HPDE6-E6E7 (cell line): ENCODE measurements at regions not wholly inside any gene's neighbourhood (a gene's known extent, or its start where the extent isn't known, plus 50 kb on each side); places are given as distances from the start of the nearest gene placed in this dataset.
A peak's percentile ranks its signal among the peaks of the same experiment; 100 is the strongest.
"Not testable (repeated sequence)": the region's sequence is repeated elsewhere in the genome, so short reads cannot be mapped to it uniquely, and the experiment has no call there.

Experiments used
- DNase-seq: peaks from one replicate; pipeline ENCODE4 v3.0.0; 2011; ENCODE audit warnings: missing footprints; ENCODE audit errors: extremely low spot score

DNA sequence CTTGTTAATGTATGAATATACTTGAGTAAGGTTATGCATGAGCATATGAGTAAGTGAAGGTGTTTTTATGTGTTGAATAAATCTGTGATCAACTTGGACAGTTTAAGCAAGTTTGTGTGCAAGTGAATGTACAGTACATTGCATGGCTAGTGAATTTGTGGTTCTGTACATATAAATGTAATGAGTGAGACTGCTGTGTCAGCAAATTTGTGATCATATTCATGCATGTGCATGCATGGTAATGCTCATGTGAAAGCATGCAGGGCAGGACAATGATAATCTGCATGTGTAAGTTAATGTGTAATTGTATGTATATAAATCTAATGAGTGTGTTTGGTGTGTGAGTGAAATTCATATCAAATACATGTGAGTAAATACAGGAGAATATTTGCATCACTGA is 188.5 kb downstream of the PWWP3B start:
- no peak for DNase-seq

DNA sequence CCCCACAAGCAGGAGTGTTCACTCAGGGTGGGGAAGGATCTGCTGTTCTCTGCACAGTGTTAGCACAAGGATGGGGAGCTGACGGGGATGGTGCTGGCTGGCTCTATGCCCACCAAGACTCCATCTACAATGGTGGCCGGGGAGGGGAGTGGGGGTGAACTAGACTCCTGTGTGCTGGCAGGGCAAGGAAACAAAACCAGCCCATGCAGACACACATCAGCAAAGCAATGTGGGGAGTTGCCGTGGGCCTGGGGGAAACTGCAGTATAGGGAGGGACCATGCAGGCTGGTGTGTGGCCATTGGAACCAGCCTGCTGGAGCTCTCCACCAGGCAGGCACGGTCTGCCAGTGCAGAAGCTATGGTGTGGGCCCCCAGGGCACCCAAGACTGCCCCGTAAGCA is 195.1 kb downstream of the PWWP3B start:
- DNase-seq: no peak

DNA sequence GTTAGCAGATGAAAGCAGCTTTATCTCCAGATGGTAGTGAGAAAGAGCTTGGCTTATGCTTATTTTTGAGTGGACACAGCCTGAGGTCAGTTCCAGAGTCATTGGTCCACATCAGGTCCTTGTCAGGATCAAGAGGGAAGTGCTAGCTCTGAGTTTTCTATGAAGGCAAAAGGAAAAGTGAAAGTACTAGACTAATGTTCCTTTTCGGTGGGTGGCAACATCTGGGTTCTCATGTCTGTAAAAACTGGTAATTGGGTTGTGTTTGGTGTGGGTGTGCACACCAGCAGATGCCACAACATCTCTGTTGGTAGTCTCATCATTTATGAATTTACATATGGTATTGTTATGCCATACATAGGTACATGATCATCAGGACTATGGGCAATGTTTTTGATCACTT is 210.5 kb downstream of the PWWP3B start:
- no peak for DNase-seq

DNA sequence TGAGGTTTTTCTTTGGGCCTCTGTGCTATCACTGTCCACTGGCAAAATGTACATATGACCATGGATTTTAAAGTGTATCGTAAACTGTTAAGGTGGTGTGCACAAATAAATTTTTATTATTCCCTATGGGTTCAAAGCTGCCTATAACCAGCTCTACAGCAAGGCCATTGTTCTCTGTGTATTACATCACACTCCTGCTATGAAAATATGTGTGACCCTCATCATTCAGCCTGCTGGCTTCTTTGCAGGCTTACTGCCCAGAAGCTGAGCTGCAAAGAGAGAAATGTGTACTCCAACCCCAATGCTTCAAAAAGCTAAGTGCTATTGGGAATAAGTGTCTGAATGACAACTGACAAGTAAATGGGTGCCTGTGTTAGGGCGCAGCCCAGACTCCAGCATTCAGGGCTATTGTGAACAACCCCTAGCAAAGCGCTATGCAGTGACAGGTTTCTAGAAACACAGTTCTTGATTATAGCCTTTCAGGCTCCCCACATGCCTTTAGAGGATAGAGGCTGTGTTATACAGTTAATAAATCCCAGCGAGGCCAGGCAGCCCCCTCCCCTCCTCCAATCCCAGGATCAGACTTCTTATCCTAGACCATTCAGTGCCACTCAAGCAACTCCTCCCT is 220.4 kb upstream of the RADX start:
- no peak for DNase-seq

DNA sequence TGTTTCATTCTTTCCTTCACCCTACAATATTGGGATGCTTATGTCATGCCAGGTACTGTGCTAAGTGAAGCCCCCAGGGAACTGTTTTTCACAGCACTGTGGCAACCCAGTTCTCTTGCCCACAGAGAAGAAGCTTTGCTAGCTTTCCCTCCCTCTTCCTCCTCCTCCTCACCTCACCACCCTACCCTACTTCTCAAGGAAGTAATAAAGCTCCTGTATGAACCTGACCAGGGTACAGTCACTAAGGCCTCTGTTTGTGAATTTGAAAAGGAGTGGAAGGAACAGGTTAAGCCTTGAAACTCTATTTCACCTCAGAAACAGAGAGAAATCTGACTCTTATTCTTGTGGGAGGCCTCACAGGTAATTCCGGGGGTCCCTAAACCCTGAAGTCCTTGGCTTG is 219.4 kb upstream of the RADX start:
- DNase-seq: no peak

DNA sequence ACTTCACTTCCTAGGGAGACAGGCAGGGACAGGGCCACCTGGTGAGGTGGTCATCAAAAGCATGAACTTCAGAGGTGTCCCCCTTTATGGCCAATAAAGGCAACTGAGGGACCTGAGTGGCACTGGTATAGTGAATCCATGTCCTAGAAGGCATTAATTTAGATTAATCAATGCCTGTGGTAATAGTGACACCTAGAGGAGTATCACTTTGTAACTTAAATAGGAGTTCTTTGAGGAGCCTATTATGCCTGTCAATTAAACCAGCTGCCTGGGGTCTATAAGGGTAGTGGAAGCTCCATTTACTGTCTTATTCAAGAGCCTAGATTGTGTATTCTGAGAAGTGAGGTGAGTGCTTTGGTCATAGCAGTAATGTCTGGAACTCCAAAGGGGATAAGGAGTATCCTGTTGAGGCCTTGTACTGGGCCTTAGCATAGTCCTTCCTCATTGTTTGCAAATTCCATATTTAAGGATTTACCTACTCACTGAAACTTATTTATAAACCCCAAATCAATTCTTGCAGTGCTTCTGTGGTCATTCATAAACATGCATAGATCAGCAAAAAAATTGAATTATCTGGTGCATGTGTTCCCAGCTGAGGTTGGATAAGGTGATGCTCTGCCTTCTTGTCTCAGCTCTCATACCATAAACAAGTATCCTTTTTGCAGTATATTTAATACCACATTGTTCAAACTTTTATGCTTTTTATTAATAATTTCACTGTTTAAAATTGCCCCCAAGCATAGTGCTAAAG is 213.8 kb upstream of the RADX start:
- peak; percentile 21 for DNase-seq

DNA sequence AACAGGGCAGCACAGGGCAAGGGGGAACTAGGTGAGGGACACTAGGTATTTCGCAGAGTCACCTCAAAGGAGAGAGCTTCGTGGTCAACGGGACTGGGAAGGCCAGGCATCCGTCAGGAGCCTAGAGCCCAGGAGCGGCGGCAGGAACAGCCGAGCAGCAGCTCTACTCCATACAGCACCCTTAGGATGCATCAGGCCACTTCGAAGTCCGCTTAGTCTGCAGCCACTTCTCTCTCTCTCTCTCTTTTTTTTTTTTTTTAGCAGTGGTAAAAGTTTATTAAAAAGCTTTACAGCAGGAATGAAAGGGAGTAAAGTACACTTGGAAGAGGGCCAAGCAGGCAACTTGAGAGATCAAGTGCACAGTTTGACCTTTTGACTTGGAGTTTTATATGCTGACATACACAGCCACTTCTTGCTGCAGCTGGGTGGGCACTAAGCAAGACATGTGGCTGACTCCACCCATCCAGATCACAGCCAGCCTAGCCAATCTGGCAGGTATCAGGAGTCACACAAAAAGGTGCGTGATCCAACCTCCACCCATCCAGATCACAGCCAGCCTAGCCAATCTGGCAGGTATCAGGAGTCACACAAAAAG is 209.7 kb upstream of the RADX start:
- DNase-seq: no peak

DNA sequence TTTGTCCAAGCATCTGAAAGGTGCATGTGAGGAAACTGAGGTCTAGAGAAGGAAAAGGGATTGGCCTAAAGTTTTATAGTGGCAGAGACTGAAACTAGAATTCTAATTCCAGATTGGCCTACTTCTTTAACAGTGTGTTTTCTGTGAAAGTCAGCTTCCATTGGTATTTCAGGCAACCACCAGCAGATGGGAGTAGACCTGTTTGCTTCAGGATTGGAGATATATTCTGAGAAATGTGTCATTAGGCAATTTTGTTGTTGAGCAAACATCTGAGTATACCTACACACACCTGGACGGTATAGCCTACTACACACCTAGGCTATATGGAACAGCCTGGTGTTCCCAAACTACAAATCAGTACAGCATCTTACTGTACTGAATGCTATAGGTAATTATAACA is 207.3 kb upstream of the RADX start:
- DNase-seq: no peak

DNA sequence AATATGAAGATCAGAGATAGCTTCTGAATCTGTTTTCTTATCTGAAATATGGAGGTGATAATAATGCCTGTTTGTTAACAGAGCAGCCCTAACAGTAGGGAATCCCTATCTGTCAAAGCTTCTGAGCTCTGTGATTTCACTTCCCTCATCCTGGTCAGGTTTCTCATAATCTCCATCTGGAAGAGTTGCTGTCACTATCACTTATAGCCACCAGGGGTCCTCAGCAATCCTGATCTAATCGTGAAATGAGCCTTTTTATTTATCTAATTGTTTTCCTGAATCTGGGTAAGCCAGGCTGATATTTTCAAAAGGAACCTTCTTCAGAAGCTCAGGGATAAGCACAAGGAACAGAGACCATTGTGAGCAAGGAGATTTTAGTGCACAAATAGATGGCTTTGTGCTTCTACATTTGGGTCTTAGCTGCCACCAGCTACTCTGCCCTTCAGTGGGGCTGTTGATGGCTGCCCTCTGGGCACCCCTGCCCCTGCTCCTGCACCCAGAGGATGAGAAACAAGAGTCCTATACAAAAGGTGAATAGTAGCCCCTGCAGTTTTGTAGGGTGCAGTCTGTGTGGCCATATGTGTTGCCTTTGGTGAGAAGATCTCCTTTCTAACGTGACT is 196.4 kb upstream of the RADX start:
- DNase-seq: no peak

DNA sequence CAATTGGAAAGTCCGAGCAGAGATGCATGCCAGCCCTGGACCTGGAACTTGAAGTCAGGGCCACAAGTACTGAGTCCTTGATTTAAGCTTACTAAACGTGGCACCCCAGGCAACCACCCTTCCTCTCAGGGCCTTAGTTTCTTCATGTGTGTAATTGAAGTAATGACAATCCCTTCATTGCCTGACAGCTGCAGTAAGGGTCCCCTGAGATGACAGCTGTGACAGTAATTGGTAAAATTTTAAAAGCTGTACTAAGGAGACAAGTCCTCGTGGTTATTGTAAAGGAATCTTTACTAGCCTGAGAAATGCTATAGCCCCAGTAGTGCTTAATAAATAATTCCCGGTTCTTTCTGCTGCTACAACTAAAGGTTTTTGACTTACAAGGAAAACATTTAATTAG is 175.1 kb upstream of the RADX start:
- no peak for DNase-seq

DNA sequence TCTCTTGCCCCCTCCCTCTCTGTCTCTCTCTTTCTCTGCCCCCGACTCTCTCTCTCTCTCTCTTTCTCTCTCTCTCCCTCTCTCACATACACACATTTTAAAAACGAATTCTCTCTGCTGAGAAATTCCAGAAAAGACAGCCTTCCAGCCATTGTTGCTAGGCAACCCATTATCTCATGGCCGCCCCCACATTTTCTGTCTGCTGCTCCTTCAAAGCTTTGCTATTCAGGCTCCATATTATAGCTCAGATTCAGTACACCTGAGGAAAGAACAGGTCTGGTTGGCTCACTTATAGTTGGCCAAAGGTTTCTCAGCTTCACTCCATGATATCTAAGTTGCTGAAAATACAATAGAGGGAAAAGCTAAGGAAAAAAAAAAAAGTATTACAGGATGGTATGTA is 174.4 kb upstream of the RADX start:
- no peak for DNase-seq

DNA sequence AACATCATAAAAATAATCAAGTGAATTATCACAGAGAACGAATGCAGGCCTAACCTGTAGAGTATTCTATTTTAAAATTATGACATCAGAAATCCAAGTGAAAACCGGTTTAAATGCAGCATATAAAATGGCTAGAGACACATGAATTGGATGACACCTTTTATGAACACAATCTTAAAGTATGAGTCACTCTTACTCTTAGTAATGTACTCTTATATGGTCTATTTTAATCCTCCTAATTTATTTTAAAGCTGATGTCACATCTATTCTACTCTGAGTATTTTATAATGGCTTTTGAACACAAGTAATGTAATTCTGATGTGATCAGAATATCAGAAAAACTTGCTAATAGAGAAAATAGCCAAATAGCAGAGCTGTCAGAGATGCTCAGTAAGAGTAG is 161.4 kb upstream of the RADX start:
- DNase-seq: no peak

DNA sequence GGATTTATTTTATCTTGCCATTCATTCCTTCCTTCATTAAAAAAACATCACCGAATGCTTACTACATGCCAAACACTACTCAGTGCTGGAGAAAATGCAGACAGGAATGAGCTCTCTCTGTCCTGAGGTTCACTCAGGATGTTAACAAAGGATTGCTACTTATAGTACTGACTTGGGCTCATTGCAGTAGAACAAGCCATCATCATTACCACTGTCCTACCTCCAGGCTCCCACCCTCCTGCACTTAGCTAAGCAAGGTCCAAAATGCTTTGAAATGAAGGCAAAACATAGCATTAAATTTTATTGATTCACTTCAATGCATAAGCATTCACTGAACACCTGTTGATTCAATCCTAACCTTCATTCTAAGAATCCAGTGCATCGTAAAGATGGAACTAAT is 159.8 kb upstream of the RADX start:
- no peak for DNase-seq

DNA sequence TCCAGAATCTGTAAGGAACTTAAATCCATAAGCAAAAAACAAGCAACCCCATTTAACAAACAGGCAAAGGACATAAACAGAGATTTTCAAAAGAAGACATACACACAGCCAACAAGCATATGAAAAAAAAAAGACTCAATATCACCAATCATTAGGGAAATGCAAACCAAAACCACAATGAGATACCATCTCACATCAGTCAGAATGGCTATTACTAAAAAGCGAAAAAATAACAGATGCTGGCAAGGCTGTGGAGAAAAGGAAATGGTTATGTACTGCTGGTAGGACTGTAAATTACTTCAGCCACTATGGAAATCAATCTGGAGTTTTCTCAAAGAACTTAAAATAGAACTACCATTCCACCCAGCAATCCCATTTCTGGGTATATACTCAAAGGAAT is 156.8 kb upstream of the RADX start:
- no peak for DNase-seq

DNA sequence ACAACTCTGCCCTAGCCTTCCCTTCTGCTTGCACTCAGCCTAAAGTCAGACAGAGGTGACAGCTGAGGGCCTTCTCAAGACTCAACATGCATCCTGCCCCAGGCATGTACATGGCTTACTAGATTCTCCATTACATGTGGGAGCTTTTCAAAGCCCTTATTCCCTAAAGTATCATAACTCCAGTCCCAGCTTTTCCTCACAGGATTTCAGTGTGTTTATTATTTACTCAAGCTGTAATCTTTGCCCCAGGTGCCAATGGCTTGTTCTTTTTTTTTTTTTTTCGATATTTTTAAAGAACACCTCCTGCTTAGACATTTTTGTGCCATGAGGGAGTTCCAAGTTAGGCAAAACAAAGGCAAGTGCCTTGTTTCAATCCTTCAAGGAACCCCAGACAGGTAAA is 154.0 kb upstream of the RADX start:
- no peak for DNase-seq

DNA sequence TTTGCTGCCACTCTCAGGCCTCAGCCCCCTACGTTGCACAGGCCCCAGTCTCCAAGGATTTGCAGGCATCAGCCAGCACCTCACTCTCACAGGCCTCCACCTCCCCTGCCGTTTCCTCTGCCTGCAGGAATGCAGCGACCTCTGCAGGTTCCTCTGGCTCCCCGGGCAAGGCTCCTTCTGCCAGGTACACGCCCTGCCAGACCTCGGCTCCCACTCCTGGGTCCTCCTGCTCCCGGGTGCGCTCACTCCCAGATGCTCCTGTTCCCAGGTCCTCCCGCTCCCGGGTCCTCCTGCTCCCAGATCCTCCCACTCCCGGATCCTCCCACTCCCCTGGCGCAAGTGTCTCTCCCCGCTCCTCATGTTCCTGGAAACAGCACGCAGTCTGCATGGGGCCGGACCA is 144.4 kb upstream of the RADX start:
- DNase-seq: no peak

DNA sequence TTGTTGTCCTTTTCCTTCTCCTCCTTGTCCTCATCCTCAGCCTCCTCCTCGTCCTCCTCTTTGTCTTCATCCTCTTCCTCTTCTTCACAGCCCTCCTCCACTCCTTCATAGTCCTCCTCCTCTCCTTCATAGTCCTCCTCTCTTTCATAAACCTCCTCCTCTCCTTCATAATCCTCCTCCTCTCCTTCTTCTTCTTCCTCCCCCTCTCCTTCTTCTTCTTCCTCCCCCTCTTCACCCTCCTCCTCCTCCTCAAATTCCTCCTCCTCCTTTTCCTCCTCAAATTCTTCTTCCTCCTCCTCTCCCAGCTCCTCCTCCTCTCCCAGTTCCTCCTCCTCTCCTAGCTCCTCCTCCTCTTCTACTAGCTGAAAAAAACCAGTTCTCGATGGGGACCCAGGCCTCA is 143.8 kb upstream of the RADX start:
- no peak for DNase-seq

DNA sequence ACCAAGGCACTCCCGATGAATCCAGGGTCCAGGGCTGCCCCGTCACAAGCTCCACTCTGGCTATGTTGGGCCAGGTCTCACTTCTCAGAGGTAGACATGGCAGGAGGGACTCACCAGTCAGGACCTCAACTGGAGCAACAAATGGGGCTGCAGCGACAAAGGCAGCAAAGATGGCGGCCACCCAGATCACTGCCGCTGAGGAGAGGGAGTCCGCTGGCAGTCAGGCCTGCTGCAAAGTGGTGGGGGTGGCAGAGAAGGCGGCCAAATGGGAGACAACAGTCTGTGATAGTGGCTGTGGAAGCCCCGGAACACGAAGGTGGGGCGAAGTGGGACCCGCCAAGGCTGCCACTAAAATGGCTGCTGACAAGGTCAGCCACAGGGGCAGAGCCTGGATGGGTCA is 143.3 kb upstream of the RADX start:
- no peak for DNase-seq

DNA sequence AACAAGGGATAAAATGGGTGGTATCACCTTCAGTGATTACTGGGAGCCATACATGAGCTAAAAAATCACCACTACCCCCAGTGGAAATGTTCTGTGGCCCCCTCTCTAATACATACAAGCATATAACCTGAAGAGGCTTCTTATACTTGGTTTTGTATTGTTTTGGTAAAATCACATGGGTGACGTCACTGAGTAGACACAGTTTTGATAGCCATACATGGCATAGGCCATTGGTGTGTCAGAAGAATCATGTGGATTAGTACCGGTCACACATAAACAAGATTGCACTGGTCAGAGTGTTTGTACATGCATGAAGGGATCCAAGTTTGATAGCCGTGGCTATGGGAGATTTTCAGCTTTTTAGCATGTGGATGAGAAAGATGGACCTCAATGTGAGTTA is 131.9 kb upstream of the RADX start:
- no peak for DNase-seq

DNA sequence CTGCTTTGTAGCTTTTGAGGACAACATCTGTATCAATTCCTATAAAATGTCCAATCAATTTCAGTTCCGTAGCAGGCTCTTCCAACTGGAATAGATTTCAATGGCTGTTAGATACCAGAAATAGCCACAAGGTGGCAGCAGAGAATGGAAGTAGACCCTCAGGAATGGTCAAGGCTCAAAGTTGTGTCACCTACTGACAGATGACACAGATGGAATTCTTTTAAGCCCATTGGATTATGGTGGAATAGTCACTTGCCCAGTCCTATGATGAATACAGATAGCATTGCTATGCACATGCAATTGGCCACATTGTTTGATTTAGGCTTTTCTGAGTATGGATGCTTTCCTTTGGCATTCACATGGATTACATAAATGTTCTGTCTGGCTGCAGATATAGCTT is 130.4 kb upstream of the RADX start:
- DNase-seq: peak; percentile 28

DNA sequence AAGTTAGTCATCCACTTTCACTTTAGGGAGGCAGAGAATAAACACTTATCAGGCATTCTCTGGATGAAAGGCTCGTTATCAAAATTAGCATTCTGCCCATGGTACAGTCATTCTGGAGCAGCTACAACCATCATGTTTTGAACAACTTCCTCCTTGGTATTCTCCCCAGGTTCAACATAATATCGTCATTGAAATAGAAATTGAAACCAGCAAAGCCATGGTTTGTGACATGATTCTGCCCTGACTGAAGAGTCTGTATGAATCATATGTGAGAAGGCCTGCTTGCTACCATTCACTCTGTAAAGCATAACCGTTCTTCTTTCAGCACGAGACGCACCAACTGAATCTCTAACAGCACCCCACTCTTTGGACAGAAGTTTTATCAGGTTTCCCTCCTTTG is 127.5 kb upstream of the RADX start:
- DNase-seq: no peak

DNA sequence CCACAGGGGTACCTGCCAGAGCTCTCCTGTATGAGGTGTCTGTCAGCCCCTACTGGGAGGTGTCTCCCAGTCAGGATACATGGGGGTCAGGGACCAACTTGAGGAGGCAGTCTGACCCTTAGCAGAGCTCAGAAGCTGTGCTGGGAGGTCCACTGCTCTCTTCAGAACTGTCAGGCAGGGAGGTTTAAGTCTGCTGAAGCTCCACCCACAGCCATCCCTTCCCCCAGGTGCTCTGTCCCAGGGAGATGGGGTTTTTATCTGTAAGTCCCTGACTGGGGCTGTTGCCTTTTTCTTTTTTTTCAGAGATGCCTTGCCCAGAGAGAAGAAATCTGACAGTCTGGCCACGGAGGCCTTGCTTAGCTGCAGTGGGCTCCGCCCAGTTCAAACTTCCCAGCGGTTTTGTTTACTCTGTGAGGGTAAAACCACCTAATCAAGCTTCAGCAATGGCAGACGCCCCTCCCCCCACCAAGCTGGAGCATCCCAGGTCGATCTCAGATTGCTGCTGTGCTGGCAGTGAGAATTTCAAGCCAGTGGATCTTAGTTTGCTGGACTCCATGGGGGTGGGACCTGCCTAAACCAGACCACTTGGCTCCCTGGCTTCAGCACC is 118.5 kb upstream of the RADX start:
- DNase-seq: not testable (repeated sequence)

DNA sequence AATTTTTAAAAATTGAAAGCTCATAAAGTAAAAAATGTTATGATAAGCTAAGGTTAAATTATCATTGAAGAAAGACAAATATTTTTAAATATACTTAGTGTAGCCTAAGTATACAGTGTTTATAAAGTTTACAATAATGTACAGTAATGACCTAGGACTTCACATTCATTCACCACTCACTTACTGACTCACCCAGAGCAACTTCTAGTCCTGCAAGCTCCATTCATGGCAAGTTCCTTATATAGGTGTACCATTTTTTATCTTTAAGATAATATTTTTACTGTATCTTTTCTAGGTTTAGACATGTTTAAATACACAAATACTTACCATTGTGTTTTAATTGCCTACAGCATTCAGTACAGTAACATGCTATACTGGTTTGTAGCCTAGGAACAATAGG is 112.3 kb upstream of the RADX start:
- DNase-seq: no peak
